ENCODE measurements at regions not wholly inside any gene's neighbourhood (a gene's known extent, or its start where the extent isn't known, plus 50 kb on each side); places are given as distances from the start of the nearest gene placed in this dataset.

- in situ Hi-C loops (cut with MboI; ENCODE audit: low pct_unique_long_range_greater_than_20kb, low sequenced_read_pairs), result no loop called here
- no peak for DNase-seq
These were observed 139.1 kb upstream of the PPP2R2B start for GRCh38 chr5:147017621-147018020.

GRCh38 chr5:147018812-147019211 is 140.3 kb upstream of the PPP2R2B start:
- in situ Hi-C loops (cut with MboI; ENCODE audit: low pct_unique_long_range_greater_than_20kb, low sequenced_read_pairs), result no loop called here
- no peak for DNase-seq

GRCh38 chr5:147036691-147037245 is 158.2 kb upstream of the PPP2R2B start:
- in situ Hi-C loops (cut with MboI; ENCODE audit: low pct_unique_long_range_greater_than_20kb, low sequenced_read_pairs), result no loop called here
- DNase-seq, result no peak

GRCh38 chr5:147037515-147038205 is 159.1 kb upstream of the PPP2R2B start:
- in situ Hi-C loops (cut with MboI; ENCODE audit: low pct_unique_long_range_greater_than_20kb, low sequenced_read_pairs), result no loop called here
- no peak for DNase-seq

GRCh38 chr5:147040856-147041255 is 162.3 kb upstream of the PPP2R2B start:
- DNase-seq, result no peak
- in situ Hi-C loops (cut with MboI; ENCODE audit: low pct_unique_long_range_greater_than_20kb, low sequenced_read_pairs), result no loop called here

- DNase-seq, result no peak
- in situ Hi-C loops (cut with MboI; ENCODE audit: low pct_unique_long_range_greater_than_20kb, low sequenced_read_pairs), result no loop called here
These were observed 166.2 kb upstream of the PPP2R2B start for GRCh38 chr5:147044572-147045273.

GRCh38 chr5:147045290-147045689 is 166.7 kb upstream of the PPP2R2B start:
- in situ Hi-C loops (cut with MboI; ENCODE audit: low pct_unique_long_range_greater_than_20kb, low sequenced_read_pairs), result no loop called here

GRCh38 chr5:147046281-147046680 is 167.7 kb upstream of the PPP2R2B start:
- DNase-seq, result no peak
- in situ Hi-C loops (cut with MboI; ENCODE audit: low pct_unique_long_range_greater_than_20kb, low sequenced_read_pairs), result no loop called here

More at GRCh38 chr5:147045290-147045689, 166.7 kb upstream of the PPP2R2B start:
- DNase-seq, result no peak

- in situ Hi-C loops (cut with MboI; ENCODE audit: low pct_unique_long_range_greater_than_20kb, low sequenced_read_pairs), result no loop called here
- no peak for DNase-seq
These were observed 168.3 kb upstream of the PPP2R2B start for GRCh38 chr5:147046894-147047293.

GRCh38 chr5:147049764-147050163 is 171.2 kb upstream of the PPP2R2B start:
- in situ Hi-C loops (cut with MboI; ENCODE audit: low pct_unique_long_range_greater_than_20kb, low sequenced_read_pairs), result no loop called here
- DNase-seq, result no peak

GRCh38 chr5:147050172-147050571 is 171.6 kb upstream of the PPP2R2B start:
- in situ Hi-C loops (cut with MboI; ENCODE audit: low pct_unique_long_range_greater_than_20kb, low sequenced_read_pairs), result no loop called here
- DNase-seq, result no peak

- in situ Hi-C loops (cut with MboI; ENCODE audit: low pct_unique_long_range_greater_than_20kb, low sequenced_read_pairs), result no loop called here
- peak; percentile 0 for DNase-seq
These were observed 172.6 kb upstream of the PPP2R2B start for GRCh38 chr5:147051193-147051592.

- DNase-seq, result no peak
- in situ Hi-C loops (cut with MboI; ENCODE audit: low pct_unique_long_range_greater_than_20kb, low sequenced_read_pairs), result no loop called here
These were observed 174.0 kb upstream of the PPP2R2B start for GRCh38 chr5:147052519-147052918.

GRCh38 chr5:147055089-147055826 is 176.7 kb upstream of the PPP2R2B start:
- no peak for DNase-seq
- in situ Hi-C loops (cut with MboI; ENCODE audit: low pct_unique_long_range_greater_than_20kb, low sequenced_read_pairs), result no loop called here

GRCh38 chr5:147055850-147056566 is 177.5 kb upstream of the PPP2R2B start:
- no peak for DNase-seq
- in situ Hi-C loops (cut with MboI; ENCODE audit: low pct_unique_long_range_greater_than_20kb, low sequenced_read_pairs), result no loop called here

GRCh38 chr5:147057051-147057450 is 177.8 kb upstream of the STK32A start:
- no peak for DNase-seq
- in situ Hi-C loops (cut with MboI; ENCODE audit: low pct_unique_long_range_greater_than_20kb, low sequenced_read_pairs), result no loop called here

- in situ Hi-C loops (cut with MboI; ENCODE audit: low pct_unique_long_range_greater_than_20kb, low sequenced_read_pairs), result no loop called here
- no peak for DNase-seq
These were observed 173.4 kb upstream of the STK32A start for GRCh38 chr5:147061431-147061830.

GRCh38 chr5:147062427-147062826 is 172.4 kb upstream of the STK32A start:
- in situ Hi-C loops (cut with MboI; ENCODE audit: low pct_unique_long_range_greater_than_20kb, low sequenced_read_pairs), result no loop called here
- DNase-seq, result no peak

GRCh38 chr5:147063943-147064342 is 170.9 kb upstream of the STK32A start:
- no peak for DNase-seq
- in situ Hi-C loops (cut with MboI; ENCODE audit: low pct_unique_long_range_greater_than_20kb, low sequenced_read_pairs), result no loop called here

Data from KBM-7 (cell line).